WTC11 (cell line): ENCODE measurements at regions not wholly inside any gene's neighbourhood (a gene's known extent, or its start where the extent isn't known, plus 50 kb on each side); places are given as distances from the start of the nearest gene placed in this dataset.

ENCODE experiments used
- CBFB ChIP-seq: sonication (generic); formaldehyde crosslinking; IDR thresholded peaks from 2 replicates; pipeline ENCODE4 v1.8.1; 2022; ENCODE audit warnings: mild to moderate bottlenecking, low read depth, missing genetic modification reagents
- E2F4 ChIP-seq: sonication (generic); formaldehyde crosslinking; IDR thresholded peaks from 2 replicates; pipeline ENCODE4 v1.8.1; 2022; ENCODE audit warnings: low read depth, mild to moderate bottlenecking, moderate library complexity, missing genetic modification reagents, borderline replicate concordance
- ELF4 ChIP-seq: sonication (generic); formaldehyde crosslinking; IDR thresholded peaks from 2 replicates; pipeline ENCODE4 v1.8.1; 2022; ENCODE audit warnings: low read depth, mild to moderate bottlenecking, moderate library complexity, missing genetic modification reagents
- ETV6 ChIP-seq: sonication (generic); formaldehyde crosslinking; IDR thresholded peaks from 2 replicates; pipeline ENCODE4 v1.8.1; 2022; ENCODE audit warnings: mild to moderate bottlenecking, missing genetic modification reagents
- FOXK1 ChIP-seq: sonication (generic); formaldehyde crosslinking; IDR thresholded peaks from 2 replicates; pipeline ENCODE4 v1.8.0; 2022; ENCODE audit warnings: mild to moderate bottlenecking, moderate library complexity, missing genetic modification reagents
- FOXP1 ChIP-seq: sonication (generic); formaldehyde crosslinking; IDR thresholded peaks from 2 replicates; pipeline ENCODE4 v1.8.0; 2022; ENCODE audit warnings: missing genetic modification reagents, mild to moderate bottlenecking, moderate library complexity, borderline replicate concordance
- MLX ChIP-seq: sonication (generic); formaldehyde crosslinking; IDR thresholded peaks from 2 replicates; pipeline ENCODE4 v1.8.1; 2023; ENCODE audit warnings: mild to moderate bottlenecking, missing genetic modification reagents, moderate library complexity
- NFYB ChIP-seq: sonication (generic); formaldehyde crosslinking; conservative IDR thresholded peaks from 2 replicates; pipeline ENCODE4 v1.8.0; 2022; ENCODE audit warnings: low read depth, missing genetic modification reagents
- NR1H2 ChIP-seq: sonication (generic); formaldehyde crosslinking; IDR thresholded peaks from 2 replicates; pipeline ENCODE4 v1.9.0; 2021; ENCODE audit warnings: mild to moderate bottlenecking, moderate library complexity, missing genetic modification reagents
- OVOL2 ChIP-seq: fragments of 250-450 bp; sonication (Bioruptor Pico); IDR thresholded peaks from 2 replicates; pipeline ENCODE4 v1.9.0; 2021; ENCODE audit warnings: mild to moderate bottlenecking, borderline replicate concordance
- SMAD3 ChIP-seq: sonication (generic); formaldehyde crosslinking; IDR thresholded peaks from 2 replicates; pipeline ENCODE4 v1.8.0; 2022; ENCODE audit warnings: missing genetic modification reagents, mild to moderate bottlenecking, borderline replicate concordance
- SP1 ChIP-seq: sonication (generic); formaldehyde crosslinking; conservative IDR thresholded peaks from 2 replicates; pipeline ENCODE4 v1.8.1; 2022; ENCODE audit warnings: missing genetic modification reagents
- ZBTB21 ChIP-seq: sonication (generic); formaldehyde crosslinking; IDR thresholded peaks from 2 replicates; pipeline ENCODE4 v1.8.1; 2023; ENCODE audit warnings: mild to moderate bottlenecking, missing genetic modification reagents, borderline replicate concordance
- ZNF317 ChIP-seq: sonication (generic); formaldehyde crosslinking; IDR thresholded peaks from 2 replicates; pipeline ENCODE4 v1.8.1; 2023; ENCODE audit warnings: low read depth, mild to moderate bottlenecking, moderate library complexity, missing genetic modification reagents, borderline replicate concordance
- TF ChIP-seq, protein P1 (sequence below): sonication (generic); formaldehyde crosslinking; IDR thresholded peaks from 2 replicates; pipeline ENCODE4 v1.8.0; 2022; ENCODE audit warnings: mild to moderate bottlenecking, missing genetic modification reagents
- TF ChIP-seq, protein P2 (sequence below): sonication (generic); formaldehyde crosslinking; IDR thresholded peaks from 2 replicates; pipeline ENCODE4 v1.8.1; 2023; ENCODE audit warnings: mild to moderate bottlenecking, moderate library complexity, missing genetic modification reagents
- TF ChIP-seq, protein P3 (sequence below): sonication (generic); formaldehyde crosslinking; IDR thresholded peaks from 2 replicates; pipeline ENCODE4 v1.8.1; 2022; ENCODE audit warnings: mild to moderate bottlenecking, moderate library complexity, missing genetic modification reagents
- TF ChIP-seq, protein P4 (sequence below): sonication (generic); formaldehyde crosslinking; IDR thresholded peaks from 2 replicates; pipeline ENCODE4 v1.8.0; 2023; ENCODE audit warnings: missing genetic modification reagents
- TF ChIP-seq, protein P5 (sequence below): fragments of 250-450 bp; sonication (Bioruptor Pico); IDR thresholded peaks from 2 replicates; pipeline ENCODE4 v1.8.0; 2021; ENCODE audit warnings: mild to moderate bottlenecking

DNA sequence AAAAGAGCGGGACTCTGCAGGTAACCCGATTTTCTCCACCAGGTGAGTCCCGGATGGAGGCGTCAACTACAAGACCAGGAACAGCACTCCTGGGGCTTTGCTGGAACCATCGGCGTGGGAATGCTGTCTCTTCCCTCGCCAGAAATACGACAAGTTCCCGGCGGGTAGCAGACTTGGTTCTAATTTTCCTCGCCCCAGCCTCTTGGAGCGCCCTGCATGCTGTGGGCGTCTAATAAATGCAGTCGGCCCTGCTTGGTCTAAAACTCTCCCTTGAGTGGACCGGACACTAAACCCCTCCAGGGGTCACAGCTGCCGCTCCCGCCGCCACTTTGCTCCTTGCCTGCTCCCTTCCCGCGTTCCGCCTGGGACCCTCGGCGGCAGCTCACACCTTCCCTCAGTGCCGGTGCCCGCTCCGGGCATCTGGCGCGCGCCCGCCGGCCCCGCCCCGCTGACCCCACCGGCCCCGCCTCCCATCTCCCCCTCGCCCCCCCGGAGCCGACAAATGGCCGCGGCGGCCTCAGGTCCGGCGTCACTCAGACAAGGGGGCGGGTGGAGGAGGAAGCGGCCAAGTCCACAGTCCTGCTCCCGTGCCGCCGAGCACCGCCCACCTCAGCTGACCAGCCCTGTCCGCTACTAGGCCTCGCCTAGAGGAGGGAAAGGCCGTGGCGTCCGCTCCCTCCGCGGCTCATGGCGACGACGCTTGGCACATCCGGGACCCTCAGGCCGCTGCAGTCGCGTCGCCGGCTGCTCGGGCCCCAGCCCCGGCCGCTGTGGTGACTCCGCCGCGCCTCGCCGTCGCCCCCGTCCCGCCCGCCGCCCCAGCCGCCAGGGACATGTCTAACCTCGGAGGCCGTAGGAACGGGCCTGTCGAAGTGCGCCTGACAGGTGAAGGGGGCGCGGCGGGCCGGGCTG lies 65.8 kb downstream of the KPNA2 start (continued):
- TF ChIP-seq, protein P1, sequence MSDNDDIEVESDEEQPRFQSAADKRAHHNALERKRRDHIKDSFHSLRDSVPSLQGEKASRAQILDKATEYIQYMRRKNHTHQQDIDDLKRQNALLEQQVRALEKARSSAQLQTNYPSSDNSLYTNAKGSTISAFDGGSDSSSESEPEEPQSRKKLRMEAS = peak; percentile 75
- no peak for TF ChIP-seq OVOL2 (CRISPR knock-in tag)
- TF ChIP-seq E2F4 (CRISPR knock-in tag) = 0 out of 2 replicates have a peak, but pooled peaks have one; percentile 70
- peak; percentile 93 for TF ChIP-seq SP1 (CRISPR knock-in tag)
- TF ChIP-seq SMAD3 (CRISPR knock-in tag) = peak; percentile 94
- TF ChIP-seq, protein P2, sequence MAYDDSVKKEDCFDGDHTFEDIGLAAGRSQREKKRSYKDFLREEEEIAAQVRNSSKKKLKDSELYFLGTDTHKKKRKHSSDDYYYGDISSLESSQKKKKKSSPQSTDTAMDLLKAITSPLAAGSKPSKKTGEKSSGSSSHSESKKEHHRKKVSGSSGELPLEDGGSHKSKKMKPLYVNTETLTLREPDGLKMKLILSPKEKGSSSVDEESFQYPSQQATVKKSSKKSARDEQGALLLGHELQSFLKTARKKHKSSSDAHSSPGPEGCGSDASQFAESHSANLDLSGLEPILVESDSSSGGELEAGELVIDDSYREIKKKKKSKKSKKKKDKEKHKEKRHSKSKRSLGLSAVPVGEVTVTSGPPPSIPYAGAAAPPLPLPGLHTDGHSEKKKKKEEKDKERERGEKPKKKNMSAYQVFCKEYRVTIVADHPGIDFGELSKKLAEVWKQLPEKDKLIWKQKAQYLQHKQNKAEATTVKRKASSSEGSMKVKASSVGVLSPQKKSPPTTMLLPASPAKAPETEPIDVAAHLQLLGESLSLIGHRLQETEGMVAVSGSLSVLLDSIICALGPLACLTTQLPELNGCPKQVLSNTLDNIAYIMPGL (CRISPR knock-in tag) = 0 out of 2 replicates have a peak, but pooled peaks have one; percentile 62
- peak; percentile 47; the same call in 1 of the 2 replicates for TF ChIP-seq NFYB (CRISPR knock-in tag)
- peak; percentile 87; the same call in 1 of the 2 replicates for TF ChIP-seq ZBTB21
- peak; percentile 79; the same call in 1 of the 2 replicates for TF ChIP-seq MLX
- TF ChIP-seq, protein P3, sequence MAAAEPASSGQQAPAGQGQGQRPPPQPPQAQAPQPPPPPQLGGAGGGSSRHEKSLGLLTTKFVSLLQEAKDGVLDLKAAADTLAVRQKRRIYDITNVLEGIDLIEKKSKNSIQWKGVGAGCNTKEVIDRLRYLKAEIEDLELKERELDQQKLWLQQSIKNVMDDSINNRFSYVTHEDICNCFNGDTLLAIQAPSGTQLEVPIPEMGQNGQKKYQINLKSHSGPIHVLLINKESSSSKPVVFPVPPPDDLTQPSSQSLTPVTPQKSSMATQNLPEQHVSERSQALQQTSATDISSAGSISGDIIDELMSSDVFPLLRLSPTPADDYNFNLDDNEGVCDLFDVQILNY (CRISPR knock-in tag) = peak; percentile 92
- no peak for TF ChIP-seq NR1H2
- TF ChIP-seq, protein P4, sequence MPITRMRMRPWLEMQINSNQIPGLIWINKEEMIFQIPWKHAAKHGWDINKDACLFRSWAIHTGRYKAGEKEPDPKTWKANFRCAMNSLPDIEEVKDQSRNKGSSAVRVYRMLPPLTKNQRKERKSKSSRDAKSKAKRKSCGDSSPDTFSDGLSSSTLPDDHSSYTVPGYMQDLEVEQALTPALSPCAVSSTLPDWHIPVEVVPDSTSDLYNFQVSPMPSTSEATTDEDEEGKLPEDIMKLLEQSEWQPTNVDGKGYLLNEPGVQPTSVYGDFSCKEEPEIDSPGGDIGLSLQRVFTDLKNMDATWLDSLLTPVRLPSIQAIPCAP (CRISPR knock-in tag) = peak; percentile 83; the same call in 1 of the 2 replicates
- TF ChIP-seq ETV6 (CRISPR knock-in tag) = peak; percentile 95
- 0 out of 2 replicates have a peak, but pooled peaks have one; percentile 75 for TF ChIP-seq CBFB
- peak; percentile 98 for TF ChIP-seq FOXP1 (CRISPR knock-in tag)
- TF ChIP-seq FOXK1 (CRISPR knock-in tag) = peak; percentile 95
- TF ChIP-seq ZNF317 (CRISPR knock-in tag) = peak; percentile 27; the same call in 1 of the 2 replicates
- TF ChIP-seq, protein P5, sequence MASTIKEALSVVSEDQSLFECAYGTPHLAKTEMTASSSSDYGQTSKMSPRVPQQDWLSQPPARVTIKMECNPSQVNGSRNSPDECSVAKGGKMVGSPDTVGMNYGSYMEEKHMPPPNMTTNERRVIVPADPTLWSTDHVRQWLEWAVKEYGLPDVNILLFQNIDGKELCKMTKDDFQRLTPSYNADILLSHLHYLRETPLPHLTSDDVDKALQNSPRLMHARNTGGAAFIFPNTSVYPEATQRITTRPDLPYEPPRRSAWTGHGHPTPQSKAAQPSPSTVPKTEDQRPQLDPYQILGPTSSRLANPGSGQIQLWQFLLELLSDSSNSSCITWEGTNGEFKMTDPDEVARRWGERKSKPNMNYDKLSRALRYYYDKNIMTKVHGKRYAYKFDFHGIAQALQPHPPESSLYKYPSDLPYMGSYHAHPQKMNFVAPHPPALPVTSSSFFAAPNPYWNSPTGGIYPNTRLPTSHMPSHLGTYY = 0 out of 2 replicates have a peak, but pooled peaks have one; percentile 43
- TF ChIP-seq ELF4 (CRISPR knock-in tag) = peak; percentile 95
